Midbrain (tissue), 1 donor: ENCODE measurements at regions not wholly inside any gene's neighbourhood (a gene's known extent, or its start where the extent isn't known, plus 50 kb on each side); places are given as distances from the start of the nearest gene placed in this dataset.
"Not testable (repeated sequence)": the region's sequence is repeated elsewhere in the genome, so short reads cannot be mapped to it uniquely, and the experiment has no call there.

ENCODE experiments used
- DNase-seq: peaks from one replicate; lab custom pipeline; 2025; lab: John Stamatoyannopoulos, UW

DNA sequence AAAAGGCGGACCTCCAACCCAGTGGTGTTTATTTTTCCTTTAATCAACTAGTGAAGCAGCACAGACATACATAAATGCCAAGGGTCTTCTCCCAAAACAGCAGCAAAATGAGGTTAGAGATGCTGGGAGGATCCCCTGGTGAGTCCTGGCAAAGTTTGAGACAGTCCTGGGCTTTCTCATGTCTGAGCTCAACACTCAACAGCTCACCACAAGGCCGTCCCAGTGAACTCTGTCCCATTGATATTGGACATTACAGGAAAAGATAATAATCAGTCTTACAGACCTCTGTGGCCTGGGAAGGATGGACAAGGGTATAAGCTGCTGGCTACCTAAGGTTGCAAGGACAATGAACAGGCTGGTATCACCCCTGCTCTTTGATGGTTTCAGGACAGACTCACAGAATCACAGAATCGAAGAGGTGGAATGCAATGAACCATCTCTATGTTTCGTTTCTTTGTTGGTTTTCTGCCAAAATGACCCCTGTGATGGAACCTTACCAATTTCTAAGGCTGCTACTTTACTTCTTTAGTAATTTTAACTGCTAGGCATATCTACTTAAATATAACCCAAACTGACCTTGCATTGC, 551.8 kb downstream of the RAB28 start:
- DNase-seq = no peak

DNA sequence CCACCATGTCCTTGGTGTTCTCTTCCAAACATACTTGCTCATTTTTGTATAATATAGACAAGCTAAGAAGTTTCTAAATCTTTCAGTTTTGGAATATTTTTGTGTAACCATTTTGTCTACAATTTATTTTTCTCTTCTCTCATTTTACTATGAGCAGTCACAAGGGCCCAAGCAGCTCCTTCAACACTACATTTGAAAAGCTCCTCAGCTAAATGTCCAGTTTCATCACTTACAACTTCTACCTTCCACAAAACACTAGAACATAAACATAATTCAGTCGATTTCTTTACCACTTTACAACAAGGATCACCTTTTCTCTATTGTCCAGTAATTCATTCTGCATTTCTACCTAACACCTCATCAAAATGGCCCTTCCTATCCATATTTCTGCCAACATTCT, 554.4 kb downstream of the RAB28 start:
- DNase-seq = no peak

DNA sequence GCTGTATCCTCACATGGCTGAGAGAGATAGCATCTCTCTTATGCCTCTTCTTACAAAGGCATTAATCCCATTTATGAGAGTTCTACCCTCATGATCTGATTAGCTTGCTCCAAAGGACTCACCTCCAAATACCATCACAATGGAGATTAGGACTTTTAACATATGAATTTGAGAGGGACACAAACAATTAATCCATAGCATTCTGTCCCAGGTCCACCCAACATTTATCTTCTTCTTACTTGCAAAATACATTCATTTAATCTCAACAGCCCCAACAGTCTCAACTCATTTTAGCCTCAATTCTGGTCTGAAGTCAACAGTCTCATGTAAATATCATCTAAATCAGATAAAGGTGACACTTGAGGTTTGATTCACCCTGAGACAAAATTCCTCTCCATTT, 555.4 kb downstream of the RAB28 start:
- no peak for DNase-seq

DNA sequence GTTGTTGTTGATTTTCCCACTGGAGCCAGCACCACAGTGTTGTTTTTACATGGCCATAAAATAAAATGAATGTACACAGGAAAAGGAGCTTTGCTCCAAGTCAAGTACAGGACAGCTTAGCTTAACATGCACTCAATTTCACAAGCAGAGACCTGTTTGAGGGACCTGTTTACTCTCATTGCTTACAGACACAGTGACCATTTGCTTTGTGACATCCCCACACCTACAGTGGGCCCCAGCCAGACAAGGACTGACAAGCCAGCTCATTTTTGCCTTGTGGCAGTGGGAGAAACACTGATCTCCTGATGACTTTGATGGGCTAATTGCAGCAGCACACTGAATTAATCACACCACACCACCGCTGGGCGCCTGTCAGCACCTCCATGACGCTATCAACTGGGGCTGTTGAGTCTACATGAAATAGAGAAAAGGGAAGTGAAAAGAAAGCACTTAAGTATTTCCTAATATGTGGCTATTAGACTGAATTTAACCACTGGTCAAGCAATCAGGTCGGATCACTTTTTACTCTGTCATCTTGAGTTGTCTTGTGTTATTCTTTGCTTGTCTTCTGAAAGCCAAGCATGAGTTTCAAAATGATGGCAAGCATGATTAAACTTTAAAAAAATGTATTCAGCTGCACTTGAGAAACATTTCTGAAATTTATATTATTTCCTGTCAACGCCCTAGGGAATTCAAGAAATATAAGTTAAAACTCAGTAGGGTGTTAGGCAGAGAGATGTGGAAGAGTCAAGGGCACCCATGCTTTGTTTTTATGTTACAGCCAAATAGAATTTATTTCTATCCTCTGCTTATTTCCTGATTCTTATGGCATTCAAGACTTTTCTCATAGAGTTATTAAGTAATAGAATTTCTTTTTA, 557.7 kb downstream of the RAB28 start:
- no peak for DNase-seq

DNA sequence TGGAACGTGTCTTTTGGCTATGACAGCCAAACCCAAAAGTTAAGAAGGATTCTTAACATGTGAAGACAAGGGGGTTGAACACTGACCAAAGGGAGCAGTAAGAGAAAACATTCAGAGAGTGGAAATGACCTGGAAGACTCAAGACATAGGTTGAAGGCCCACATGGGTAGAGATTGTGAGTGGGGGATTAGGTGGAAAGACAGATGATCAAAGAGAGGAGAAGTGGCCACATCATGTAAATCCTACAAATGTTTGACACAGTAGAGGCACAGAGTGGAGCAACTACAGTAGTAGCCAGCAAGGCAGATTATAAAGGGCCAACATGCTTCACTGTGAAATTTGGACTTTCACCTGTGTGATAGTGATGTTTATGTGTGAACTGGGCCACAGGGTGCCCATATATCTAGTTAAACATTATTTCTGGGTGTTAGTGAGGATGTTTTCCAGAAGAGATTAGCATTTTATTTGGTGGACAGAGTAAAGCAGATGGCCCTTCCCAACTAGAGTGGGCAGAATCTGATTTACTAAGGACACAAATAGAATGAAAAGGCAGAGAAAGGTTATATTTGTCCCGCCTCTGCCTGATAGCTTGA, 559.3 kb downstream of the RAB28 start:
- no peak for DNase-seq

DNA sequence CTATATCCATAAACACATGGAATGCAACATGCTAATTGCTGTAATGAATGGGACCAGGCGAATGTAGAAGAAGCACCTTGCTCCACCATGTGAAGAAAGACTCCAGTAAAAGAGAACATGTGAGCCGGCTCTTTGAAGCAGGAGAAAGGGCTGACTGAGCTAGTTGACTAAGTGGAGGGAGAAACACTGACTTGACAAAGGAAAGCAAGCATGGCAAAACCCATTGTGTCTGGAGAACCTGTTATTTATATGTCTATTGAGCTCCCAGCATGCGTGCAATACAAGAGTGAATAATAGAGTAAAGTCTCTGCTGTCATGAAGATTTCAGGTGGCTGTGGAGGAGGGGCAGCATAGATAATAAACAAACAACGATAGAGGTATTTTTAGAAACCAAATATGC, 559.9 kb downstream of the RAB28 start:
- no peak for DNase-seq

DNA sequence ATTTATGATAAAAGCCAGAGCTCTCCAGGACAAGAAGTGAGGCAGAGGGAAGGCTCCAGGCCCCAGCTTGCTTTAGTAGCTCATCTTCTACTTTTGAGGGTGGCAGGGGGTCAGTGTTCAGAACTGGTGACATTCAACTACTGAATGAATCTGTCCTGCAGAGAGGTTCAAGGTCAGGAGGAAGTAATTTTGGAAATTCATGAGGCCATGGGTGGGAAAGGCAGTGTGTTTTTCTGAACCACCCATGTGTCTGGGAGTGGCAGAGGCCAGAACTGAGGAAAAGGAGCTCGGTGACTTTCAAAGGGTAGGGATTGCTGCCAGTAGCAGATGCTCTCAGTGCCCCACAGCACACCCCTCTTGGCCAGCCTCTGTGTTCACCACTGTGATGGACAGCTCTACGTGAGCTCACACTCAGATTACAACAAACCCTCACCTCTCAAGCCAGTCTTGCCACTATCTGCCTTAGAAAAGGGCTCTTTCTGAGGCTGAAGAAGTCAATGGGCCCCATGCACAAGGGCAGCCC, 571.2 kb downstream of the RAB28 start:
- DNase-seq = no peak

DNA sequence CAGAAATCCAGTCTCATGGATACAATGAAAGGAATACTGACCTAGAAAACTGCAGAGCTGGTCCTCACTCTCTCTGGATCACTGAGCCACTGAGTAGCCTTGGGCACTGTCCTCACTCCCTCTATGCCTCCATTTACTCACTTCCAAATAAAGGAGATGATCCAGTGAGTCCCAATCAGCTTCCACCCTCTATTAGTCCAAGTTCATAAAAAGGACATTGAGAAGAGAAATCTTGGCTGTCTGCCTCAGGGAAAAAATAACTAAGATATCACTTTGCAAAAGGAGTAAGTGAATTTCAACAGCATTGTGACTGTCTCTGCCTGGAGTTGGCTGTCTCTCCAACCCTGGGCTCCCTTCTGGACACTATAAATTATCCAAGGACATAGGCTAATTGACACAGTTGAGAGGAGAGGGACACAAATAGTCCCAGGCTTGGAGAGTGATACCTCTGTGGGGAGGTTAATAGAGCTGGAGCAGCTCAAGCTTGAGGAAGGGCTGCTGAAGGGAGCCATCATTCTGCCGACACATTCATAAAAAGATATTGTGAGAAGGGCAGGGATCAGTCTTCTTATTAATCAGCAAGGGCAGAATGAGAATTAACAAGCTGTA, 572.3 kb downstream of the RAB28 start:
- DNase-seq = no peak

DNA sequence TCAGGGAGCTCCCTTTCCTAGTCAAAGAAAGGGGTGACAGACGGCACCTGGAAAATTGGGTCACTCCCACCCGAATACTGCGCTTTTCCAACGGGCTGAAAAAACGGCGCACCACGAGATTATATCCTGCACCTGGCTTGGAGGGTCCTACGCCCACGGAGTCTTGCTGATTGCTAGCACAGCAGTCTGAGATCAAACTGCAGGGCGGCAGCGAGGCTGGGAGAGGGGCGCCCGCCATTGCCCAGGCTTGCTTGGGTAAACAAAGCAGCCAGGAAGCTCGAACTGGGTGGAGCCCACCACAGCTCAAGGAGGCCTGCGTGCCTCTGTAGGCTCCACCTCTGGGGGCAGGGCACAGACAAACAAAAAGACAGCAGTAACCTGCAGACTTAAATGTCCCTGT, 580.5 kb downstream of the RAB28 start:
- DNase-seq = not testable (repeated sequence)

DNA sequence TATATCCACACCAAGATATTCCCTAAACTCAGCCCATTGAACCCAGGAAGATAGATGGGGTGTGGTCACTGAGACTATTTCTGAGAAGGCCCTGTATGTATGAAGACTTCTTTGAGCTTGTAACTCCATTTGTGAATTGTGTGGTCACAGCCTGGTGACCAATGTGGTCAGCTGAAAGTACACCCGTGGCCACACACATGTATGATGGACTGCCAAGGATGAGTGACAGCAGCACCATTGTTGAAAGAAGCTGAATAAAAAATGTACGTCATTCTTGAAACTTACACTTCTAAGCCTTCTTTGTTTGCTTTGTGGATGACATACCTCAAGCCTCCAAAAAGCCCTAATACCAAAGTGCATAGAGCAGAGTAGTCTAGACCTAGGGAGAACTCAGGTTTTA, 581.4 kb downstream of the RAB28 start:
- DNase-seq = no peak

DNA sequence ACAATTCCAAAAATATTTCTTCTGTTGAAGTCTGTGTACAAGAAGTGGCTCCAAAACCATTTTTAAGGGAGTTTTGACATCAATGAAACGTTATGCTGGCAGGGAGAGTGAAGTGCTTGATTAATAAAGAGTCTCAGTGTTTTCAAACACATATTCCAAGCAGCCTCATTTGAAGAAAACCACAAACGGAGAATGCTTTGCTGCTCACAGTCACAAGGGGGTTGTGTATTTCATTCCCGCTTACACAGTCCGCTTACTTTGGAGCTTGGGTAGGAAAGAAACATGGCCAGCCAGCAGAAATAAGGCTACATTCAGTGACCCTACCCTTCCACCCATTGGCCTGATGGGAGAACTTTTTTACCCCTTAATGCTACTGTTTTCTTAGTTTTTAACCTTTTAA, 586.2 kb downstream of the RAB28 start:
- DNase-seq = no peak

DNA sequence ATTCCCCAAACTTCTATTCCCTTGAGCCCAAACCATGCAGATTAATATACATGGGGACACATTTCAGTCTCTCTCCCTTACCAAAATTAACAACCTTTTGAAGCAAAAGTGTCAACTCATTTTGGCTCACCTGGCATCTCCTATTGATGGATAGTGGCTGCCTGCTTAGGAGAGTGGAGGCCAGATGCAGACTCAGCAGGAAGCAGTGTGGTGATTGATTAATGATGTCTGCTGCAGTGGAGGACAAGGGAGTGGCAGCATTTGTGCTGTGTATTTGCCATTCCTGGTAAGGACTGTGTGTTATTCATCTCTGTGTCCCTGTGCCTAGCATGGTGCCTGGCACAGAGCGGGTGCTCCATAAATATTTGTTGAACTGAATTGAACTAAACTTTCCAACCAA, 590.1 kb downstream of the RAB28 start:
- DNase-seq = no peak

DNA sequence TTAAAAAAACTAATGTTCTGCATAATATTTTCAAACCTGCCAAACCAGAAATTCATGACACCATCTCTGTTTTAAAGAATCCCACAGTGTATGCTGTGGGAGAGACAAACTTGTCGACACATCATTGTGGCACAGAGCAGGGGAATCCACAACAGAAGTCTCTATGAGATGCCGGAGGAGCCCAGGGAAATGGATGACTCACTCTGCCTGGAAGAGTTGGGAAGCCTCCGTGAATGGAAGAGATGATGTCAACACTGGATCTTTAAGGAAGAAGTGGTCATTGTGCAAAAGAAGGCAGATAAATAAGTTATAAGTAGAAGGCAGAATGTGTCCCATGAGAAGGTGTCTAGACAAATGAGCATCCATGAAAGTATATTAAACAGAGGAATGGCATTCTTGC, 595.1 kb downstream of the RAB28 start:
- DNase-seq = no peak

DNA sequence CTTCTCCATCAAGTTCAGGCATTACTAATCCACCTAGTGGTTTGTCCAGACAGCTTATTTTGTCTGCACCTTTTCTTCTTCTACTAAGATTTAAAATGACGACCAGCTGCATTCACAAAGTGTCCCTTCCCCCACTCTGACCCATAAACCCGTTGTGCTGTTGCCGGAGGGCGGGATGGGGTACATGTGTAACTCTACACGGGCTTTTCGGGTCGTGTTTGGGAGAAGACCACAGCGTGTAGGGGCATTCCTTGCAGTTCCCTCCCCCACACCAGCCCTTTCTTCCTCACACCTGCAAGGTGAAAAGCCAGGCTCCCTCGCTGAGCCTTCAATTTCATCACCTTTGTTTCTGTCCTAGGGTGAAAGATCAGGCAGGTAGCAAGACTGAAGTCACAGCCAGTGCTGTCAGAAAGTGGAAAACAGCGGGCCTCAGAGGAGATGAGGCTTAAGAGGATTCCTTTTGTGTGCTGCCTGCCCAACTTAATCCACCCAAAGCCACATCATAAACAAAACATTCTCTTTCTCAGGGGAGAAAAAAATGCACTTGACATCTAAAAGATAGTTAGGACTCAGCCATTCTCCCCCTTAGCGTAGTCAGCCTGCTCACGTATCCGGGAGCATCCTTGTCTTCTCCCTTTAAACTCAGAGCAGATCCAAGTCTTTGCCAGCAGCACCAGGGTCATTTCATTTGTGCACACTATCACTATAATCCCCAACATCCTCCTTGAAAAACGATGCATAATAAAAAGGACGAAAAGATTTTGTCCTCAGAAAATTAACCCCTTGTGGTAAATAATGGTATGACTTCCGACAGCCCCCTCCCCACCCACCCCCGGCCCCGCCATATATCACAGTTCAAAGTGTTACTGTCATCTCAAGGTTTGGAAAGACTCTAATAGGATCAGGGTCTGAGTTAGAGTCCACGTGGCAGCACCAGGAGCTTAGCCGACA, 599.0 kb downstream of the RAB28 start:
- no peak for DNase-seq

DNA sequence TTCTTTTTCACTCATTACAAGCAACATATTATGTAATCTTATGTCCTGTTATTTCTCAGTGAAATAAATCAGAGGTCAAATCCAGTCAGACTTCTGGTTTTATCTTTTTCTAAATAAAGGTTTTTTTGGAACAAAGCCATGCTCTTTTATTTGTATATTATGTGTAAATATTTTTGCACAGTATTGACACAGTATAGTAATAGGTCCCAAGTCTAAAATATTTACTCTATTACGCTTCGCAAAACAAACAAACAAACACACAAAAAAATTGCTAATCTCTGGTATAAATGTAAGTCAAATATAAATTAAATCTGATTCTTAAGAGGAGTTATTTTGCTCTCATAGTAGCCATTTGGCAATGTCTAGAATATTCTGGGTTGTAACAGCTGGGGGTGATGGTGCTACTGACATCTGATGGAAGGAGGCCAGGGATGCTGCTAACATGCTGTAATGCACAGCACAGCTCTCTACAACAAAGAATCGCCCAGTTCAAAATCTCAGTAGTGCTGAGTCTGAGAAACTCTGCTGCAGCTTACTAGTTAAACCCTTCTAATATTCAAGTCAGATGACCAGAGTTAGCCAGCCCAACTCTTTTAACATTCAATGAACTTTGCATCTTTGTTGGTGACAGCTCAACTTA, 602.1 kb downstream of the RAB28 start:
- peak; percentile 1 for DNase-seq

DNA sequence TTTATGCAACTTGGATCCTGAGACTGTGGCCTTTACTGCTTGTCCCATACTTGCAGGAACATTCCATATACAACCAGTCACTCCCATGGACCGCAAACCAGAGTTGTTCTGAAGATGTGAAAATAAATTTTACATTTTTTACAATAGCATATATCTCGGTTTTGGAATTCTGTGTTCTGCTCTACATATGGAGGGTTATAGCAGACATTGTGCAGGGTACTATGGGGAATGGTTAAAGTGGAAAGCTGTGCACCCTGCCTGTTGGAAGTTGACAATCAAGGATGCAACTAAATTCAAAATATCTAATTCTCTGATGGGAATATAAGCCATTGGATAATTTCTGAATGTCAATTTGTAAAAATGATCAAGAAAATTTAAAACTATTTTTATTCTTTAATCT, 603.3 kb downstream of the RAB28 start:
- DNase-seq = no peak

DNA sequence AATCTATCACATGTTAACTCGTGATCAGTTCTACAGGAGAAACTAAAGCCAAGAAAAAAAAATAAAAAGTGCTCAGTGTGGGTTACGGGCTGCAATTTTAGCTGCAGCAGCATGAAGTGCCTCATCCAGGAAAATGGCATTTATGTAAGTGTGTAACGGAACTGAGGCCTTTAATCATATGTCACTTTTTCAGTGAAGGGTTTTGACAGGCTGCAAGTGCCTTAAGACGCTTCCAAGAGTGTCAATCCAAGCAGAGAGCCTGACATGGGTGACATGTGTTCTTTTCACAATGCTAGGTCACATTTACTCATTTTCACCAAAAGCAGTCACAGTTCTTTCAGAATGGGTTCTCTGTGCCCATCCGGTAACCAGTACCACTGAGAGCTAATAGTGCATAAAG, 604.6 kb downstream of the RAB28 start:
- no peak for DNase-seq

DNA sequence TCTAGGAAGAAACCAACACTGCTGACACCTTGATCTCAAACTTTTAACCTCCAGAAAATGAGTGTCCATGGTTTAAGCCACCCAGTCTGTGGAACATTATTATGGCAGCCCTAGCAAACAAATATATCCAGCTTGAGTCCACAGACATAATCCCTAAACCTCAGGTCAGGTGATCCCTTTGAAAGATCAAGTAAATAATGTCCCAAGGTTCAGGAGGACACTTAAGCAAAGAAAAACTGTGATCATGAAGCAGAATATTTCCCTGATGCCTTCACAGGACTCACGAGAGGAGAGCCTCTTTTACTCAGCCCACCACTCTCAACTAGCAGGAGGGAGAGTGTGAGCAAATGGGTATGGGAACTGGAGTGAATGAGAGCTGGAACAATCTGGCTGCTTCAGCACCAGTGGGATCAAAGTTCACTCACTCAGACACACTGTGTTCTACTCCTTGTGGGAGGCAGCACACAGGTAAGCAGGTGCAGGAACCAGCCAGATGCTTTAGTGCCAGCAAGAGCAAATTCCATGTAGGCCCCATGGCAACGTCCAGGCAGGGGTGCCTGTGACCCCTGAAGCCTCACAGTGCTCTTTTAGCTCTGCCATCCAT, 608.4 kb downstream of the RAB28 start:
- DNase-seq = no peak

DNA sequence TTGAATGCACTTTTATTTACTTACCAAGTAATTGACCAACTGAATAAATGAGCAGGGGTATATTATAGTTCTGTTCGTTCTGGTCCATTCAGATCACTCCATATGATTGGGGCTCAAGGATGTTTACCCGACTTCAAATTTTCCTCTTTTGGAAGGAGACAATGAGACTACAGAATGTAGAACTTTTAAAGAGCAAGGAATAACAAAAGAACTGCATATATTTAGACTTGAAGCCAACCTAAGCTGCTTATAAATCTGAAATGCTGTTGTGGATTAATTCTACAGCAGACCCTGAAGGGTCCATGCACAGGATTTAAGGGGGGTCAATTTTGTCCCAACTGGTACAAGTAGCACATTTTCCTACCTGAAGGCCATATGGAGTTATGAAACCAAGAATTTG, 610.8 kb downstream of the RAB28 start:
- no peak for DNase-seq

DNA sequence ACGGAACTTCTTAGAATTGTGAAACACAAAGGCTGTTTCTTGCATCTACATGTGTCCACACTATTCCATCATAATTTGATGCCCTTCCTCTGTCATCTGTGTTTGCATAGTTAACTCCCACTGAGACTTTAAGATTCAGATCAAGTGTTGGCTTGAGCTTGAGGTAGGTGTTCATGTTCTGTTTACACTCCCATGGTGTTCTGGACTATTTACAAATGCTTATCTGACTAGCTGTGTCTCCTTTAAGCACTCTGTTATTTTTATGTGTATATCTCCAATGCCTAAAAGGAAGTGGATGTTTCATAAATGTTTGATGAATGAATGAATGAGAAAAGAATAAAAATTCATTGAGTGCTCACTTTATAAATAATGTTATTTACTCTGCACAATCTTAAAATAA, 622.7 kb downstream of the RAB28 start:
- no peak for DNase-seq
